ENCODE measurements at regions not wholly inside any gene's neighbourhood (a gene's known extent, or its start where the extent isn't known, plus 50 kb on each side); places are given as distances from the start of the nearest gene placed in this dataset.

- Histone ChIP-seq H3K36me3 (no peaks in the 10 kb centered on the region), H3K4me1 (peaks cover 0 to 27% (median 10%) of the 10 kb centered on the region in 3 donors), H3K9me3 (no peaks in the 10 kb centered on the region), H3K27me3 (no peaks in the 10 kb centered on the region), H3K27ac (peak overlapping the region in 1 of 4 donors; percentile 40), H3K4me3 (no peak overlapping the region)
- TF ChIP-seq POLR2A (IDR thresholded peaks at IDR 0.05), result no peak
- DNase-seq, result no peak
- 47 to 61% methylated on average over 1 of the region's 1 CpG for WGBS, 2 donors
- intact Hi-C loops (cut with DNase I), result no loop called here
Measured at GRCh38 chr5:54702470-54702869, 184.9 kb downstream of the SNX18 start.

DNA sequence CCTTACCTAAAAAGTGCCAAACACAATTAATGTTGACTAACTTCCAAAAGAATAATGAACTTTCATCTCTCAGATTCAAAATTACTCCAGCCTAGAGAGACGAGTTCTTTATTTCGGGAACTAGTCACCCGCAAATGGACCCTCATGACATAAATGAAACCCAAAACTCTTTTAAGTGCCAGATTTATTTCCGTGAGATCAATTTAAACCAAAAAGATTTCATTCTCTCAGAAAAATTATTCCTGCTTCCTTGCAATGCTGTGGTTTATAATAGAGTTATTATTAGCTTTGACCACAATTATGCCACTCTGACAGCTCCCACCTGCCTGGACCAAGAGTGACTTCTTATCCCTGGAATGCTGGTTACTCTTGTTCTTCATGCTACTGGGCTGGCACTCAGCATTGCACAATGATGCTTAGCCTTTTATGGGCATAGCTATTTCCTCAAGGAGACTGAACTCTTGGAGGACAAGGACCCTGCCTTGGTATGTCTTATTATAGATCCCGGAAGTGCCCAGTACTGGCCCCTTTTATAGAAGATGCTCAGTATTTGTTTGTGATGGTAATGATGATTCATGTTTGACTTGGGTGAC is 183.5 kb downstream of the SNX18 start:
- Histone ChIP-seq H3K4me3 (no peak overlapping the region), H3K9me3 (no peaks in the 10 kb centered on the region), H3K4me1 (peaks cover 0 to 41% (median 15%) of the 10 kb centered on the region in 3 donors), H3K36me3 (no peaks in the 10 kb centered on the region), H3K27ac (peak overlapping the region in 2 of 4 donors; percentile 34 to 57), H3K27me3 (no peaks in the 10 kb centered on the region)
- intact Hi-C loops (cut with DNase I), result no loop called here
- whole genome bisulfite sequencing, 2 donors, result 67 to 92% methylated on average over 5 of the region's 5 CpGs
- TF ChIP-seq POLR2A (IDR thresholded peaks at IDR 0.05), result no peak
- TF ChIP-seq, protein P1, sequence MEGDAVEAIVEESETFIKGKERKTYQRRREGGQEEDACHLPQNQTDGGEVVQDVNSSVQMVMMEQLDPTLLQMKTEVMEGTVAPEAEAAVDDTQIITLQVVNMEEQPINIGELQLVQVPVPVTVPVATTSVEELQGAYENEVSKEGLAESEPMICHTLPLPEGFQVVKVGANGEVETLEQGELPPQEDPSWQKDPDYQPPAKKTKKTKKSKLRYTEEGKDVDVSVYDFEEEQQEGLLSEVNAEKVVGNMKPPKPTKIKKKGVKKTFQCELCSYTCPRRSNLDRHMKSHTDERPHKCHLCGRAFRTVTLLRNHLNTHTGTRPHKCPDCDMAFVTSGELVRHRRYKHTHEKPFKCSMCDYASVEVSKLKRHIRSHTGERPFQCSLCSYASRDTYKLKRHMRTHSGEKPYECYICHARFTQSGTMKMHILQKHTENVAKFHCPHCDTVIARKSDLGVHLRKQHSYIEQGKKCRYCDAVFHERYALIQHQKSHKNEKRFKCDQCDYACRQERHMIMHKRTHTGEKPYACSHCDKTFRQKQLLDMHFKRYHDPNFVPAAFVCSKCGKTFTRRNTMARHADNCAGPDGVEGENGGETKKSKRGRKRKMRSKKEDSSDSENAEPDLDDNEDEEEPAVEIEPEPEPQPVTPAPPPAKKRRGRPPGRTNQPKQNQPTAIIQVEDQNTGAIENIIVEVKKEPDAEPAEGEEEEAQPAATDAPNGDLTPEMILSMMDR (IDR thresholded peaks at IDR 0.05), result no peak
- no peak for DNase-seq

DNA sequence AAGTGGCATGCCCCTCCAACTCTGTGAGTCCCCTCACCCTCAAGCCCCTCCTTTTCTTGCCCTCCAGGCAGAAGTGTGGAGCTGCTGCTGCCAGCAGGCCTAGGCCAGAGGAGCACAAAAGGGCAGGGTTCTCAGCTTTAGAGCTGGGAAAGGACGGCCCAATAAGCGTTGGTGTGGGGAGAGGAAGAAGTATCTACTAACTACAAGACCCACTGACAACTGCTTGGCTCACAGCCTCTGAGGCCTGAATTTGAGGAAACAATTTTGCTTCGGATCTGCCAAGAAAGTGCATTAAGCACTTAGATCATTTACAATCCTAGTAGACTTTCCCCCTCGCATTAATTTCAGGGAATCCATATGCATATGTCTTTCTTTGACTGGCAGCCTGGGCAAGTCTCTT is 179.4 kb downstream of the SNX18 start:
- Histone ChIP-seq H3K36me3 (no peaks in the 10 kb centered on the region), H3K27ac (peak overlapping the region in 3 of 4 donors; percentile 13 to 56 (median 54)), H3K4me1 (peaks cover 0 to 17% (median 5%) of the 10 kb centered on the region in 3 donors), H3K9me3 (no peaks in the 10 kb centered on the region), H3K4me3 (no peak overlapping the region), H3K27me3 (no peaks in the 10 kb centered on the region)
- DNase-seq, result no peak
- TF ChIP-seq POLR2A (IDR thresholded peaks at IDR 0.05), result no peak
- TF ChIP-seq, protein P1 (IDR thresholded peaks at IDR 0.05), result no peak
- intact Hi-C loops (cut with DNase I), result no loop called here
- 70 to 88% methylated on average over 2 to 4 of the region's 4 CpGs for WGBS, 2 donors

GRCh38 chr5:54696346-54696745 is 178.8 kb downstream of the SNX18 start:
- H3K4me1 ChIP-seq, result peaks cover 0 to 17% (median 5%) of the 10 kb centered on the region in 3 donors
- H3K27me3 ChIP-seq, result no peaks in the 10 kb centered on the region
- no peaks in the 10 kb centered on the region for H3K36me3 ChIP-seq
- no peak overlapping the region for H3K4me3 ChIP-seq
- intact Hi-C loops (cut with DNase I), result no loop called here
- no peaks in the 10 kb centered on the region for H3K9me3 ChIP-seq
- WGBS, 2 donors, result 56 to 70% methylated on average over 3 of the region's 3 CpGs
- peak overlapping the region in 1 of 4 donors; percentile 54 for H3K27ac ChIP-seq
- no peak for DNase-seq
- TF ChIP-seq POLR2A (IDR thresholded peaks at IDR 0.05), result no peak
- TF ChIP-seq, protein P1 (IDR thresholded peaks at IDR 0.05), result no peak

DNA sequence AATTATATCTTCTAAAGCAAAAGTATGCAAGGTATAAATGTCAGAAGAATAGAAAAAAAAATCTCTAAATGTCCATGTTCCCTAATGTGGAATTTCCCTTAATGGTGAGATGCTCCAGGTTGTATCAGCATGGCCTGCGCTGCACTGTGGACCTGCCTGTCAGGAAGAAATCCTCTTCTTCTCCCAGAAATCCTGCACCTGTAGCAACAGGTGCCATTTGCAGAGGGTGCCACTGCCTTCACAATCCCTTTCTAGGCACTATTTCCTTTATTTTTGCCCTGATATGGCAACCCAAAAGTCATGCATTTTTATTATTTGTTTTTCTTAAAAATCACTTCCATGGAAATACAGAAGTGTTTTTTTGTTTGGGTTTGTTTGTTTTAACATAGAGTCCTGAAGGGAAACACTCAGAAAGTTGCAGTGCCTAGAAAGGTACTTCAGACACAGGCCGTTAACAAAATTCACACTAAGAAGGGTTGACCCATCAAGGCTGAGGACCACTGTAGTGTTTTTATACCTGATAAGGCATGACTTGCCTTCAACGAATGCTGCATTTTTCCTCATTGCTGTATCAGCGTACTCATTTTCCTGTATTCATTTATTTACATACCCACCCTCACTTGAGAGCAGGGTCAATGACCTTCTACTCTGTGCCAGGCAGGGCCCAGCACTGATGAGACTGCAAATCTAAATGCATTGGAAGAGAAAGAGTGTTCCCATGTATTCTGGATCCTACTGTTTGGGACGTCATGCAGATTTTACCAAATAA is 177.8 kb downstream of the SNX18 start:
- no peak for DNase-seq
- H3K27ac ChIP-seq, result no peak overlapping the region

More for the DNA sequence above, 177.8 kb downstream of the SNX18 start:
- H3K27me3 ChIP-seq, result no peaks in the 10 kb centered on the region
- WGBS, 2 donors, result 83 to 89% methylated on average over 5 of the region's 5 CpGs
- intact Hi-C loops (cut with DNase I), result no loop called here
- no peak overlapping the region for H3K4me3 ChIP-seq
- TF ChIP-seq, protein P1 (IDR thresholded peaks at IDR 0.05), result no peak
- no peak for TF ChIP-seq POLR2A (IDR thresholded peaks at IDR 0.05)
- no peaks in the 10 kb centered on the region for H3K9me3 ChIP-seq
- H3K4me1 ChIP-seq, result peaks cover 0 to 17% (median 5%) of the 10 kb centered on the region in 3 donors
- no peaks in the 10 kb centered on the region for H3K36me3 ChIP-seq
